Activated CD8-positive, alpha-beta T cell treated with anti-CD3 and anti-CD28 coated beads for 36 hours (primary cell): ENCODE measurements at regions not wholly inside any gene's neighbourhood (a gene's known extent, or its start where the extent isn't known, plus 50 kb on each side); places are given as distances from the start of the nearest gene placed in this dataset.

Source experiments
- ATAC-seq: fragments of 200-7000 bp; cut with Tn5 transposase; one replicate; pipeline ENCODE4 v1.10.0; 2021; ENCODE audit warnings: mild to moderate bottlenecking, moderate library complexity
- CTCF ChIA-PET: fragments of 350-600 bp; sonication (Branson Sonifier 250); formaldehyde crosslinking; loops from one replicate; lab custom pipeline; 2021; ENCODE audit warnings: antibody characterized with exemption; lab: Charles Lee
- POLR2A ChIA-PET: fragments of 350-600 bp; sonication (Branson Sonifier 250); formaldehyde crosslinking; loops from one replicate; lab custom pipeline; 2021; ENCODE audit warnings: antibody characterized with exemption; lab: Charles Lee
- DNase-seq: peaks from one replicate; pipeline ENCODE4 v3.0.0-alpha.2; 2020
- H3K27ac Mint-ChIP-seq: one replicate; pipeline ENCODE4 v1.8.0; 2021; ENCODE audit warnings: mild to moderate bottlenecking, mixed read lengths
- H3K27me3 Mint-ChIP-seq: one replicate; pipeline ENCODE4 v1.8.0; 2021; ENCODE audit warnings: mixed read lengths
- H3K36me3 Mint-ChIP-seq: one replicate; pipeline ENCODE4 v1.8.0; 2021; ENCODE audit warnings: low read depth, mixed read lengths
- H3K4me1 Mint-ChIP-seq: one replicate; pipeline ENCODE4 v1.8.0; 2021; ENCODE audit warnings: low read depth, mixed read lengths
- H3K4me3 Mint-ChIP-seq: one replicate; pipeline ENCODE4 v1.8.0; 2021; ENCODE audit warnings: mild to moderate bottlenecking, moderate library complexity, mixed read lengths
- H3K9me3 Mint-ChIP-seq: one replicate; pipeline ENCODE4 v1.8.0; 2021; ENCODE audit warnings: mixed read lengths
- CTCF ChIP-seq: fragments of 200-600 bp; IDR thresholded peaks from one replicate; pipeline ENCODE4 v1.8.0; 2022; ENCODE audit warnings: antibody characterized with exemption, mild to moderate bottlenecking
- intact Hi-C: fragments of 100-400 bp; cut with micrococcal nuclease; formaldehyde crosslinking; loops from one replicate; pipeline ENCODE4 v1.10.0; 2022

- Mint-ChIP-seq H3K36me3 (no peaks in the 10 kb centered on the region), H3K27ac (no peak overlapping the region), H3K27me3 (no peaks in the 10 kb centered on the region), H3K9me3 (no peaks in the 10 kb centered on the region), H3K4me3 (no peak overlapping the region), H3K4me1 (no peaks in the 10 kb centered on the region)
- ATAC-seq, result no peak
- intact Hi-C loops, result no loop called here
- POLR2A ChIA-PET, result no interaction called here
- no peak for TF ChIP-seq CTCF
- no peak for DNase-seq
- CTCF ChIA-PET, result no interaction called here
These were observed 146.5 kb downstream of the GLI2 start for GRCh38 chr2:120881981-120882788.

- H3K36me3 Mint-ChIP-seq, result no peaks in the 10 kb centered on the region
- ATAC-seq, result no peak
- CTCF ChIA-PET, result no interaction called here
- H3K27ac Mint-ChIP-seq, result no peak overlapping the region
- POLR2A ChIA-PET, result no interaction called here
- no peak overlapping the region for H3K4me3 Mint-ChIP-seq
- H3K9me3 Mint-ChIP-seq, result no peaks in the 10 kb centered on the region
- no peaks in the 10 kb centered on the region for H3K4me1 Mint-ChIP-seq
- H3K27me3 Mint-ChIP-seq, result no peaks in the 10 kb centered on the region
- intact Hi-C loops, result no loop called here
- no peak for DNase-seq
- TF ChIP-seq CTCF, result no peak
These were observed 148.2 kb downstream of the GLI2 start for GRCh38 chr2:120883607-120884440.

GRCh38 chr2:120884472-120885290, 149.0 kb downstream of the GLI2 start:
- ATAC-seq, result no peak
- POLR2A ChIA-PET, result interaction anchor here (0.6 kb wide), 1 partner anchor 102 kb away, joined by 3 read pairs; no protein-coding TSS in a partner anchor
- no peak for TF ChIP-seq CTCF
- H3K4me3 Mint-ChIP-seq, result no peak overlapping the region
- no peak for DNase-seq
- no peaks in the 10 kb centered on the region for H3K27me3 Mint-ChIP-seq
- no peak overlapping the region for H3K27ac Mint-ChIP-seq
- no peaks in the 10 kb centered on the region for H3K9me3 Mint-ChIP-seq
- no peaks in the 10 kb centered on the region for H3K36me3 Mint-ChIP-seq
- no peaks in the 10 kb centered on the region for H3K4me1 Mint-ChIP-seq
- intact Hi-C loops, result no loop called here
- CTCF ChIA-PET, result no interaction called here

- no peak for TF ChIP-seq CTCF
- no peaks in the 10 kb centered on the region for H3K27me3 Mint-ChIP-seq
- no peak overlapping the region for H3K4me3 Mint-ChIP-seq
- no peaks in the 10 kb centered on the region for H3K9me3 Mint-ChIP-seq
- POLR2A ChIA-PET, result no interaction called here
- no peak for DNase-seq
- CTCF ChIA-PET, result no interaction called here
- H3K4me1 Mint-ChIP-seq, result no peaks in the 10 kb centered on the region
- ATAC-seq, result no peak
- no peaks in the 10 kb centered on the region for H3K36me3 Mint-ChIP-seq
- intact Hi-C loops, result no loop called here
- H3K27ac Mint-ChIP-seq, result no peak overlapping the region
These were observed 149.7 kb downstream of the GLI2 start for GRCh38 chr2:120885321-120885720.
